GDM1 (cell line): ENCODE measurements at regions not wholly inside any gene's neighbourhood (a gene's known extent, or its start where the extent isn't known, plus 50 kb on each side); places are given as distances from the start of the nearest gene placed in this dataset.

ENCODE experiments used
- DNase-seq: peaks from one replicate; lab custom pipeline; 2025; lab: John Stamatoyannopoulos, UW

DNA sequence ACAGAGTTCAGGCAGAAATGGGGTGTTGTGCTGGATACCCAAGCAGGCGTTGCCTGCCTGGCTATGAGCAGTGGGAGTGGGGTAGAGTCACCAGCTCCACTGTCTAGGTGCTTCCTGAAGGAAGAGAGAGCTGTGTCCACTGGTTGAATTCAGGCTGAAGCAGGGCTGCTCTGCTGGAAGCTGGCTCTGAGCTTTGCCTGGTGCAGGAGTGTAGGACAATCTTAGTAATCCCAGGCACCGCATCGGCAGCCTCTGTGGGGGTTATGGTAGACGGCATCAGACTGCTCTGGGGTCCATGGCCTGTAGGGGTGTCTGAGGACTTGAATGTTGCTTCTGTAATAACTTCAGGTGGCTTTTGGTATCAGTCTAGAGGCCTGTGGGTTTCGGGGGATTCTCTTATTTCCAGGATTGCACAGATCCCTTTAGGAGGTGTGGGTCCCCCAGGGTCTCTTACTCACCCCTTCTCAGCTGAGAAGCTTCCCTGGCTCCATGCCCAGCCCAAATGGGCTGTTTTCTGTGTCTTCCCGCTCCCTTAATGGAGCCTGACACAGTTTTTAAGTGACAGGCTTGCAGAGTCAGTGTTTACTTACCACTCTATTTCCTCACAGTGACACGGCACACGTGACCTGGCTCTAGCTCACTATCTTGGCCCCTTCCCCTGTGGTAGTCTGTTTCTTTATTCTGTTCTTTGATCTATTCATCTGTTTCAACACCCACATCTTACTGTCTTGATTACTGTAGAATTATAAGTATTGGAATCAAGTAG lies 644.3 kb downstream of the CBLN2 start:
- DNase-seq: no peak

DNA sequence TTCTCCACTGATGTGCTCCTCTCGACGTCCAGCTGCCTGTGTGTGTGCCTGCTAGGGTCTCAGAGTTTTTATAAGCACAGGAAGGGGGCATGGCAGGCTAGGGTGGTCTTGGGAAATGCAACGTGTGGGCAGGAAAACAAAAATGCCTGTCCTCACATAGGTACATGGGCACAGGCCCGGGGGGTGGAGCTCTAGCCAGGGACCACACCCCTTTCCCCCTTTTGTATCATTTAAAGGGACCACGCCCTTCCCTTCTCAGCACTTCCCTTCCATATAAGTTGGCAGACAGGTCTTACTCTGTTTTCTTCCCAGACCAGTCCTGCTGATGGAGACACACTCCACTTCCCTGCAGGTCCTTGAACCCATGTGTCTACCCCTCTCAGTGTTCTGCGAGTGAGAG lies 645.0 kb downstream of the CBLN2 start:
- no peak for DNase-seq

GRCh38 chr18:71887509-71887908 lies 656.6 kb downstream of the CBLN2 start:
- DNase-seq: no peak

DNA sequence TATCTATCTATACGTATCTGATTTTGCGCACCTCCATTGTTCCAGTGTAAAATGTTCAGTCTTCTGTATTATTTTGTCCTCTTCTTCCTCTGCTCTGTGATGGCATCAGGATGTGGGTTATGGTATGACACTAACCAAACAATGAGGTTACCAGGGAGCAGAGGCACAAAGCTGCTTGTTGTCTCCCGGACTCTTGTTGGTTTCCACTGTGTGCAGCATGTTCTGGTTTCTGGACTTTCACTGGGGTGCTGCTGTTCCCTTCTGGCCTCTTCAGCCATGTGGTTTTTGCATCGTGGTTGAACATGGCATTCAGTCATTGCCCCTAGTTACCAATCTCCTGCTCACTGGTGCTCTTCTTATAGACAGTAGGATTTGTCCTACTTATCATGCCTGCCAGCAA lies 665.9 kb downstream of the CBLN2 start:
- no peak for DNase-seq

- no peak for DNase-seq
Observed at GRCh38 chr18:71873695-71874094, 670.4 kb downstream of the CBLN2 start.

GRCh38 chr18:71865888-71866287 lies 678.3 kb downstream of the CBLN2 start:
- DNase-seq: no peak

DNA sequence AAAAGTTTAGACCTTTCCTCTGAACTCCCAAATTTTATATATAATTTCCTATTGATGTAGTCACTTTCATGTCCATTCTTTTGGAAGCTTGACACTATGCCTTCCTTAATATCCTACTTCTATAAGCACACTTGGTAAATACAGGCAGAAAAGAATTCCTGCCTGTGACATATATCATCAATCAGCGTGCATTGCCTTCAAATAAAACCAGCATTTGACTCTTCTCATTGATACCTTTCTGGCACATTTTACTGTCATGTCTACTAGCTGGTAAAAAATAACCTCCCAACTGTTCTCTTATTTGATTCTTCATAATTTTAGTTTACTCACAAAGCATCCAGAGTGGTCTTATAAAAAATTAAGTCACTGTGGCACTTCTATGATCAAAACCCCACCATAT lies 693.5 kb downstream of the CBLN2 start:
- no peak for DNase-seq

GRCh38 chr18:71849407-71849806 lies 694.7 kb downstream of the CBLN2 start:
- no peak for DNase-seq

DNA sequence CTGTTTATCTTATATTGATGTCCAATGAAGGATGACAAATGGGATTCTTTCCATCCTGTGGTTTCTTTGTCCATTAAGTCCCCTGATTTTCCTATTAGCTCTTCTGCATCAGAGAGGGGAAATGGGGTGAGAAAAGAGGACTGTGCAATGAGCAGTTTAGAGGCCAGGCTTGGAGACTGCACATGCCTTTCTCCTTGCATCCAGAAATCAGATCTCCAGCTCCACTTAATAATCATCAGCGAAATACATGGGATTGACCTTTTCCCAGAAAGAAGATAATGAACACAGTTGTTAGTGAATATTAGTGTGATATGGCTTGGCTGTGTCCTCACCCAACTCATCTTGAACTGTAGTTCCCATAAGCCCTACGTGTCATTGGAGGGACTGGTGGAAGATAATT lies 697.4 kb downstream of the CBLN2 start:
- no peak for DNase-seq

- DNase-seq: no peak
Observed at GRCh38 chr18:71844814-71845213, 699.3 kb downstream of the CBLN2 start.

- DNase-seq: no peak
Observed at GRCh38 chr18:71842666-71843065, 701.5 kb downstream of the CBLN2 start.

GRCh38 chr18:71837547-71837946 lies 706.6 kb downstream of the CBLN2 start:
- no peak for DNase-seq

GRCh38 chr18:71832946-71833617 lies 711.1 kb downstream of the CBLN2 start:
- DNase-seq: no peak

DNA sequence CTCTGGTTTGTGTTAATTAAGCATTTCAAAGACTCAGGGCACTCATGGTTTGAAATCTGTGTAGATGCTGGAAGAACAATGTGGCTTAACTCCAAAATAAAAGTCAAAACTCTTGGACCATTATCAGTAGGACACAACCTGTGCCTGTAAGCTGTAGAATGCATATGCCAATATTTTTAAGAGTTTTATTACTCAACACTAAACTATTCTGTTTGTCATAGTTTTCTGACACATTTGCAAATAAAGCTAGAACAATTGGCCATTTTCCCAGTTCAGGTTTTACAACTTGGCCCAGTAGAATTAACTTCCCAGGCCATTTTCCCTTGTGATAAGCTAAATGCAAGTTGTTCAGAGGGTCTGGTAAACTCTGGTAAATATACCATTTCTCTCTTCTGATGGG lies 713.1 kb downstream of the CBLN2 start:
- DNase-seq: no peak

GRCh38 chr18:71827301-71827700 lies 716.8 kb downstream of the CBLN2 start:
- no peak for DNase-seq

- DNase-seq: no peak
Observed at GRCh38 chr18:71815305-71815704, 728.8 kb downstream of the CBLN2 start.

DNA sequence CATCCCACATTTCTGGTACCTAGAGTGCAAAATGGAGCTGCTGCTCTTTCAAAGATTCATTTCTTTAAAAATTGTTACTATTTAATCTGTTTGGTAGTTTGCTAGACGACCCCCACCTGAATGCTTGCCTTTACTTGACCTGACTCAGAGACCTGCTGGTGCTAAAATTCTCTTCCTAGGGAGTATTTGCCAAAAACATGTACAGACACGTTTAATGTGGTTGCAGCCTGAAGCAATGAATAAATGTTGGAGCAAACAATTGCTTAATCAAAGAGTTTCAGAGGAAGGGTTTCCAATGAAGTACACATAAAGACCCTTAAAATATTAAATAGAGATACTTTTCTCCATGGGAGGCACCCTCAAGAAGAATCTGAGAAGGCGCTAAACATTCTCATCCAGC lies 734.4 kb downstream of the CBLN2 start:
- no peak for DNase-seq

DNA sequence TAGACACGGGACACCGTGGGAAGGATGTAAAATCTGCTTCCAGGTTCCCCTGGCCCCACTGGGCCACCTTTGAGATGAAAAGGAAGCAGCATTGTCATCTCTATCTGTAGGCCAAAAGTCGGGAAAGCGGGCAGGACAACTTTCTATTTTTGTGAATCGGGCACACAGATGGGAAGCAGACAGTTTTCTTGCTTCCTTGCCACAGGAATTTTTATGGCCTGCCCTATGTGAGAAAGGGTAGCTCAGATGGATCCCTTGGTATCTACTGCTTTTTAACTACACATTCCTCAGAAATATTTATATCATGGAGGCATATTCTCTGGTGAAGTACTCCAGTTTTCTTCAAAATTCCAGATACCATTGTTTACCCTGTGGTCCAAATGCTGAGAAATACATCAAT lies 735.5 kb downstream of the CBLN2 start:
- no peak for DNase-seq

GRCh38 chr18:71807586-71807985 lies 736.6 kb downstream of the CBLN2 start:
- no peak for DNase-seq

- DNase-seq: no peak
Observed at GRCh38 chr18:71798986-71799673, 745.0 kb downstream of the CBLN2 start.

DNA sequence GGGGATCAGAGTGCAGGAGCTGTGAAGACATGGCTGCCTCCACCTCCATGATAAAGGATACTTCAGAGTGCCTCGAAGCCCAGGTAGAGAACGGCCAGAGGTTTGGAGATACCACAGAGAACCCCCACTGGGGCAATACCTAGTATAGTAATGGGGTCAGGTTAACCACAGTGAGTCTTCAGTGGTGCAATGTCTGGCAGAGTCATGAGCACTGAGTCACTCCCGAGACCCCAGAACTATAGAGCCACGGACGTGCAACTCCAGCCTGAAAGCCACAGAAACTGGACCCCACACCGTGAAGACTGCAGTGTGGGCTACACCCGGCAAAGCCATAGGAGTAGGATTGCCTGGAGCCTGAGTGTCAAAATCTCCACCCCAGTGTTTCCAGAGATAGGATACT lies 746.6 kb downstream of the CBLN2 start:
- no peak for DNase-seq

- no peak for DNase-seq
Observed at GRCh38 chr18:71784777-71785176, 759.4 kb downstream of the CBLN2 start.

- DNase-seq: no peak
Observed at GRCh38 chr18:71760541-71760940, 783.6 kb downstream of the CBLN2 start.
